ENCODE measurements at regions not wholly inside any gene's neighbourhood (a gene's known extent, or its start where the extent isn't known, plus 50 kb on each side); places are given as distances from the start of the nearest gene placed in this dataset.

DNA sequence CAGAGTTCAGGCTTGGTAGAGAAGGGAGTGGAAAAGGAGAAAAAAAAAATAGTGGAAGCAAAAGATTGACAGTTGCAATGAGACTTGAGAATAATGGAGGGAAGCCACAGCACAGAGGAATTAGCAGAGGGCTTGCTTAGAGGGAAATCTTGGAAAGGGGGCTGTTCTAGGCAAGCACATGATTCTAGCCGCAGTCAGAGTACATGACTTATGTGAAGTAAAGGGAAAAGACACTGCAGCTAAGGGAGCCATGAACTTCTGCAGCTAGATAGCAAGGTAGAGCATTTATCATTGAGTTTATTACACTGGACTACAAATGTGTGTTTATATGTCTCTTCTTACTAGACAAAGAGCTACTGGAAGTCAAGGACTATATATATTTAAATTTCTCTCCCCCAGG, 144.0 kb upstream of the OPCML start (continued):
- TF ChIP-seq BDP1 (IDR thresholded peaks at IDR 0.05; ENCODE audit: insufficient read depth, insufficient read length) (no peak), PCBP1 (IDR thresholded peaks at IDR 0.05; ENCODE audit: low read depth, low read length, poor library complexity, severe bottlenecking) (no peak), ARID2 (IDR thresholded peaks at IDR 0.05) (no peak), ZNF311 (CRISPR knock-in tag; IDR thresholded peaks at IDR 0.05) (no peak), BCOR (IDR thresholded peaks at IDR 0.05) (no peak)
- TF ChIP-seq, protein P1, sequence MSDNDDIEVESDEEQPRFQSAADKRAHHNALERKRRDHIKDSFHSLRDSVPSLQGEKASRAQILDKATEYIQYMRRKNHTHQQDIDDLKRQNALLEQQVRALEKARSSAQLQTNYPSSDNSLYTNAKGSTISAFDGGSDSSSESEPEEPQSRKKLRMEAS (CRISPR knock-in tag; IDR thresholded peaks at IDR 0.05), result no peak

DNA sequence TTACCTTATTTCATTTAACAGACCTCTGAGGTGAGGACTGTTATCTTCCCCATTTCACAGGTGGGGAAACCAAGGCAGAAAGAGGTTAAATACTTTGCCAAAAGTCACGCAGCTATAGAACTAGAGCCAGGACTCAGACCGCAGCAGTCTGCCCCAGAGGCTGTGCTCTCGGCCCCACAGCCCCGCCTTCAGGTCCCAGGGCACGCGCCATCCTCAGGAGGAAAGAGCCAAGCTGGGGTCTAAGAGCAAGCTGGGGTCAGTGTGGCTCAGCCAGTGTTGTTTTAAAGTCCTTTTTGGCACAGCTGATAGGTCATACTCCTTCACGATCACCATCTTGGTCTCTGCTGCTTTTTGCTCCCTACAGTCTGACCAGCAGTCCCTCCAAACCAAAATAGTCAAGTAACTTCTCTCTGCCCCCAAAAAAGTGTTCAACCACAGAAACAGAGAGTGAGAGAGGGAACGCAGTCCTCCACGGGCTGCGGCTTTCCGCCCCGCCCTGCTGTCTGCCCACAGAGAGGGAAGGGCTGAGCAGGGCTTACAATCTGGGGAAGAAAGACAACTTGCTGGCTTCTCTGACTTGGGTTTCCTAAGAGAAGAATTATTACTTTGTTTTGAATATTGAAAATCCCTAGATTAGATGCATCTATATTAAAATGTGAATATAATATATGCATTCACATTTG, 137.2 kb upstream of the OPCML start:
- H3K4me3 ChIP-seq, result no peak overlapping the region
- H3K4me1 ChIP-seq (replicated peaks in 1 of 2; ENCODE audit: control insufficient read depth in 2 of 2, insufficient read depth in 2 of 2, low read length in 2 of 2), result no peaks in the 10 kb centered on the region
- CTCF ChIA-PET (ENCODE audit: low intra/inter-chr PET ratio), result interaction anchor here (0.7 kb wide), 1 partner anchor 508 kb away, joined by 3 read pairs; no protein-coding TSS in a partner anchor
- no peaks in the 10 kb centered on the region for H3K79me2 ChIP-seq (ENCODE audit: control insufficient read depth, insufficient read depth, low read length)
- POLR2A ChIA-PET, result no interaction called here
- H4K20me1 ChIP-seq (replicated peaks; ENCODE audit: control insufficient read depth, insufficient read depth, low read length), result no peaks in the 10 kb centered on the region
- H3K27ac ChIP-seq (ENCODE audit: extremely low read depth, low read depth, low read length), result no peak overlapping the region
- no peaks in the 10 kb centered on the region for H3K27me3 ChIP-seq (ENCODE audit: control insufficient read depth in 2 of 2, insufficient read depth in 2 of 2, low read length in 2 of 2)
- ATAC-seq, result no peak
- no peak overlapping the region for H3K9ac ChIP-seq (ENCODE audit: insufficient read depth in 1 of 2, low read depth in 2 of 2, low read length in 2 of 2)
- H3K36me3 ChIP-seq (ENCODE audit: control insufficient read depth, insufficient read depth, low read length), result no peaks in the 10 kb centered on the region
- no TSS peak for BruUV-seq (replicated peaks)
- no peaks in the 10 kb centered on the region for H3K9me1 ChIP-seq (ENCODE audit: control insufficient read depth, insufficient read depth, low read length)
- H3K4me2 ChIP-seq (ENCODE audit: insufficient read depth, low read length), result no peak overlapping the region
- no peak overlapping the region for H2AFZ ChIP-seq (ENCODE audit: low read depth, low read length)
- intact Hi-C loops (cut with micrococcal nuclease) (no loop called here), in situ Hi-C loops (cut with MboI) (no loop called here)
- no peaks in the 10 kb centered on the region for H3K9me3 ChIP-seq (replicated peaks; ENCODE audit: control insufficient read depth, insufficient read depth, low read depth, low read length)
- FAIRE-seq, result no peak
- WGBS (ENCODE audit: insufficient coverage, low coverage, missing lambda C conversion rate), result 3% methylated on average over 12 of the region's 12 CpGs
- no peak for DNase-seq (ENCODE audit: extremely low read depth in 1 of 4, low spot score in 3 of 4)
- TF ChIP-seq MAFF (IDR thresholded peaks at IDR 0.05; ENCODE audit: low read length) (no peak), NCOA2 (IDR thresholded peaks at IDR 0.05; ENCODE audit: partially characterized antibody in 2 of 2) (no peak), SOX6 (IDR thresholded peaks at IDR 0.05) (no peak), ZNF253 (CRISPR knock-in tag; conservative IDR thresholded peaks at IDR 0.05) (no peak), GABPB2 (CRISPR knock-in tag; conservative IDR thresholded peaks at IDR 0.05) (no peak), RNF2 (IDR thresholded peaks at IDR 0.05) (no peak), STAT5A (IDR thresholded peaks at IDR 0.05; ENCODE audit: borderline replicate concordance, low read length) (no peak), PPARD (CRISPR knock-in tag; IDR thresholded peaks at IDR 0.05) (no peak), ZNF644 (tag; IDR thresholded peaks at IDR 0.05; ENCODE audit: low read depth) (no peak), ZNF212 (CRISPR knock-in tag; IDR thresholded peaks at IDR 0.05) (no peak), SPI1 (IDR thresholded peaks at IDR 0.05; ENCODE audit: borderline replicate concordance, low read depth, low read length) (no peak)
- TF ChIP-seq, protein P2, sequence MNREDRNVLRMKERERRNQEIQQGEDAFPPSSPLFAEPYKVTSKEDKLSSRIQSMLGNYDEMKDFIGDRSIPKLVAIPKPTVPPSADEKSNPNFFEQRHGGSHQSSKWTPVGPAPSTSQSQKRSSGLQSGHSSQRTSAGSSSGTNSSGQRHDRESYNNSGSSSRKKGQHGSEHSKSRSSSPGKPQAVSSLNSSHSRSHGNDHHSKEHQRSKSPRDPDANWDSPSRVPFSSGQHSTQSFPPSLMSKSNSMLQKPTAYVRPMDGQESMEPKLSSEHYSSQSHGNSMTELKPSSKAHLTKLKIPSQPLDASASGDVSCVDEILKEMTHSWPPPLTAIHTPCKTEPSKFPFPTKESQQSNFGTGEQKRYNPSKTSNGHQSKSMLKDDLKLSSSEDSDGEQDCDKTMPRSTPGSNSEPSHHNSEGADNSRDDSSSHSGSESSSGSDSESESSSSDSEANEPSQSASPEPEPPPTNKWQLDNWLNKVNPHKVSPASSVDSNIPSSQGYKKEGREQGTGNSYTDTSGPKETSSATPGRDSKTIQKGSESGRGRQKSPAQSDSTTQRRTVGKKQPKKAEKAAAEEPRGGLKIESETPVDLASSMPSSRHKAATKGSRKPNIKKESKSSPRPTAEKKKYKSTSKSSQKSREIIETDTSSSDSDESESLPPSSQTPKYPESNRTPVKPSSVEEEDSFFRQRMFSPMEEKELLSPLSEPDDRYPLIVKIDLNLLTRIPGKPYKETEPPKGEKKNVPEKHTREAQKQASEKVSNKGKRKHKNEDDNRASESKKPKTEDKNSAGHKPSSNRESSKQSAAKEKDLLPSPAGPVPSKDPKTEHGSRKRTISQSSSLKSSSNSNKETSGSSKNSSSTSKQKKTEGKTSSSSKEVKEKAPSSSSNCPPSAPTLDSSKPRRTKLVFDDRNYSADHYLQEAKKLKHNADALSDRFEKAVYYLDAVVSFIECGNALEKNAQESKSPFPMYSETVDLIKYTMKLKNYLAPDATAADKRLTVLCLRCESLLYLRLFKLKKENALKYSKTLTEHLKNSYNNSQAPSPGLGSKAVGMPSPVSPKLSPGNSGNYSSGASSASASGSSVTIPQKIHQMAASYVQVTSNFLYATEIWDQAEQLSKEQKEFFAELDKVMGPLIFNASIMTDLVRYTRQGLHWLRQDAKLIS (CRISPR knock-in tag; IDR thresholded peaks at IDR 0.05), result no peak
